DMS53 treated with DMSO at 0.1 percent for 48 hours (cell line): ENCODE measurements at regions not wholly inside any gene's neighbourhood (a gene's known extent, or its start where the extent isn't known, plus 50 kb on each side); places are given as distances from the start of the nearest gene placed in this dataset.

Experiments
- DNase-seq: peaks from one replicate; lab custom pipeline; 2025; ENCODE audit not compliant: unreplicated experiment; lab: John Stamatoyannopoulos, UW

DNA sequence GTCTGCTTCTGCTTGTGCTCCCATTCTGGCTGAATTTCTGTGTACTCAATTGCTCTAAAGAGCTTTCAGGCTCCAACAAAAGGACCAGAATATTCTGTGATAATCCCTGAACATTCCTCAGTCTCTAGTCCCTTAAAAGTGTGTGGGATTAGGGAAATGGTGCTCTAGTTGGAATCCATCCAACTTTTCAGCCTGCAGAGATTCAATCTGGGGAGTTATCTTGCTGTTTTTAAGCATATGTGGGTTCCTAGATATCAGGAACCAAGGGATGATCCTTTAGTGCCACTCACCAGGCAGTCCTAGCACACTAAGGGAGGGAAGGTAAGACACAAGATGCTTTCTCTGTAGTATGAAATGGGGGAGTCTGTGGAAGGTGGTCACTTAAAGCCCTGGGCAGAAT is 140.3 kb upstream of the SLC1A4 start:
- DNase-seq, result no peak

DNA sequence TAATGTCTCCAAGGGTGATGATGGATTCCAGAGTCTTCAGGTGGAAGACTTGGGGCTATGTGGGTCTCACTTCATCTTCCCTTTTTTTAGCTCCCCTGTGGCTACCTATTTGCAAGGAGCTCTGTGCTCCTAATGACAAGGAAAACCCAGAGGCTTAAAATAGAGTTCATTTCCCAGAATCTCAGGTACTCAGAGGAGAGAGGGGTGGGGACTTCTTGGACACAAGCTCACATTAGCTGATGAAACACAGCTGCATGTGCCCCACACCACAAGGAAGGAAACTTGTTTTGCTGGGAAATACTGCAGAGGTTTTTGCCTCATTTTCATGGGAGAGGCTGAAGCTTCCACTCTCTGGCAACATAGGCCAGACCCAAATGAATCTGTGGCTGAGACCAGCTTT is 138.6 kb upstream of the SLC1A4 start:
- no peak for DNase-seq

DNA sequence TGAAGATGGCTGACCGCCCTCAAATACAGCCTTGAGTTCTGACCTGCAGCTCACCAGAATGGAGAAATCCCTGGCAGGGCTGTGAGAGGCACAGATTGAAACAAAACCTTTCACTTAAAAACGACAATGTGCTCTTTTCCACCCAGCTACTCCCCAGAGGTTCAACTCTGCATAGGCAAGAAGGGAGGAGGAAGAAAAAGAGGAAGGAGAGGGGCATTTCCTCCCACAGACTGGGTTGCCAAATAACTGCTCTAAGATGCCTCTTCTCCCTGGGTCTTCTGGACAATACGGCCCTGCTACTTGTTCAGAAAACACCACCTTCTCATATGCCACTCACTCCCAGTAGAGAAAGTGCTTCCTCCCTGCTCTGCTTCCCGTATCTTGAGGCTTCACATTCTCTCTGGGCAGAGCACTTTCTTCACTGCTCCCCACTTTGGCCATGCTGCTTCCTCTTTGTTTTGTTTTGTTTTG is 136.4 kb upstream of the SLC1A4 start:
- DNase-seq, result no peak

DNA sequence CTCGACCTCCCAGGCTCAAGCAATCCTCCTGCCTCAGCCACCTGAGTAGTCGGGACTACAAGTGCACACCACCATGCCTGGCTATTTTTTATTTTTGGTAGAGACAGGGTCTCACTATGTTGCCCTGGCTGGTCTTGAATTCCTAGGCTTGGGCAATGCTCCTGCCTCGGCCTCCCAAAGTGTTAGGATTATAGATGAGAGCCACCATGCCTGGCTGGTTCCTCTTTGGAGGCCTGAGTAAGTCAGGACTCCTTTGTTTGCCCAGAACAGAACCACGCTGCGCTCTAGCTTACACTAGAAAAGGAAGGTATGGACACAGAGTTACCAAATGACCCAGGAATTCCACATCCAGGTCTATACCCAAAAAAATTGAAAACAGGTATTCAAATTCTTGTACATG is 135.9 kb upstream of the SLC1A4 start:
- DNase-seq, result no peak

DNA sequence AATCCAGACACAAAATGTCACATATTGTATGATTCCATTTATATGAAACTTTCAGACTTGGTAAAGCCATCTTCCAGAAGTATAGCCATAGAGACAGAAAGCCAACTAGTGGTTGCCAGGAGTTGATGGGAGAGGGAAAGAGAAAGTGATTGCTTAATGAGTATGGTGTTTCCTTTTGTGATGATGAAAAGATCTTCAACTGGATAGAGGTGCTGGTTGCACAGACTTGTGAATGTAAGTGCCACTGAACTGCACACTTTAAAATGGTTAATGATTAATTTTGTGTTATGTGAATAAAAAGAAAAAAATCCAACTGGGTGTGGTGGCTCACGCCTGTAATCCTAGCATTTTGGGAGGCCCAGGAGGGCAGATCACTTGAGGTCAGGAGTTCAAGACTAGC is 135.3 kb upstream of the SLC1A4 start:
- peak; percentile 22 for DNase-seq

DNA sequence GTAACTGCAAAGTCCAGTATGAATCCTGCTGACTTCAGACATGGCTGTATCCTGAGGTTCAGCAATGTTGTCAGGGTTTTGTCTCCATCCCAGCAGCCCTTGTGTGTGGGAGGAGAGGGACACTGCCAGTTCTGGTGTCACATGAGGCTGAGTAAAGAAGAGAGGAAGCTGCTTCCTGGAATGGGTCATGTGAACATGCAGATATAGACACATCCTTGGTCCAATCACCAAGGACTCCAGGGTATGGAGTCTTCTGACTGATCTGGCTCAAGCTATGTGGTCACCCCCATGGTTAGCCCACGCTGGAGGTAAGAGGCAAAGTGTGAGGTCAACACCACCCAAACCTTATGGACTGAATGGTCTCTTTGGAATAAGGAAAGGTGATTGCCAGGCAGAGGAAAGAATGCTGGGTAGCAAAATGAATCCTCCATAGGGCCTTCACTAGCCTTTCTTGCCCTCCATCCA is 134.4 kb upstream of the SLC1A4 start:
- no peak for DNase-seq

DNA sequence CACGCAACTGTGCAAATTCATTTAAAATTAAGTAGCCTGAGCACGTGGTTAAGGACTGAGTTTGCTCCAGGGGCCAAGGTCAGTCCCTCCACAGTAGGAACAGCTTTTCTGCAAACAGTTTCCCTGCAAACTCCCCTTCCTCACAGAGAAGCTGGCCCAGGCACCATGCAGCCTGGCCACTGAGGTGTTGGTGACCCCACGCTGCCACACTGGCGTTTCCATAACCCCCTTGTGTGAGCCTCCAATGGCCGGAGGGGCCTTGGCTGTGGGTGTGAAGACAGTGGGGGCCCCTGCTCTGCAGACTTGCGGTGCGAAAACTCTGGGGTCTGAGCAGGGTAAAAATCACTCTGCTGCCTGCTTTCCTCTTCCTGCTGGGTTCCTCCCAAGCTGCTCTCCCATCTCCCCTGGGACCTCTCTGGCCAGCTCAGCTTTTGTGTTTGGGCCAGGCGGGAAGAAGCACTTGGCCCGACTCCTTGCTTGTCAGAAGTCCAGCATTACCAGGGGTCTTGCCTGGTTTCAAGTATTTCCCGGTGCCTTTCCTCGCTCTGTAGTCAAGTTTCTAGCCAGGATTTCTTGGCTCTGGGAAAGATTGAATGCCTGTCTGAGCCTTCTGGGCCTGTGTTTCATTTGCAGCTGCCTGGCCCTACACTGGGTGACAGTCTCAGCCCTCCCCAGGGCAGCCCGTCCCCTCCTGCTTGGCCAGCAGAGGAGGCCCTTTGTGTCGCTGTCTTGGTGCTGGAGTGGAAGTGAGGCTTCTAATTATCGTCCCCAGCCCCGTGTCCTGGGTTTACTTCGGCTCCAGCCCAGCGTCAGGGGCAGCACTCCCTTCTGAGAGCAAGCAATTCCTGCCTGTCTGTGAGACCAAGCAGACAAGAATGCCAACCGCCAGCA is 131.4 kb upstream of the SLC1A4 start:
- no peak for DNase-seq

DNA sequence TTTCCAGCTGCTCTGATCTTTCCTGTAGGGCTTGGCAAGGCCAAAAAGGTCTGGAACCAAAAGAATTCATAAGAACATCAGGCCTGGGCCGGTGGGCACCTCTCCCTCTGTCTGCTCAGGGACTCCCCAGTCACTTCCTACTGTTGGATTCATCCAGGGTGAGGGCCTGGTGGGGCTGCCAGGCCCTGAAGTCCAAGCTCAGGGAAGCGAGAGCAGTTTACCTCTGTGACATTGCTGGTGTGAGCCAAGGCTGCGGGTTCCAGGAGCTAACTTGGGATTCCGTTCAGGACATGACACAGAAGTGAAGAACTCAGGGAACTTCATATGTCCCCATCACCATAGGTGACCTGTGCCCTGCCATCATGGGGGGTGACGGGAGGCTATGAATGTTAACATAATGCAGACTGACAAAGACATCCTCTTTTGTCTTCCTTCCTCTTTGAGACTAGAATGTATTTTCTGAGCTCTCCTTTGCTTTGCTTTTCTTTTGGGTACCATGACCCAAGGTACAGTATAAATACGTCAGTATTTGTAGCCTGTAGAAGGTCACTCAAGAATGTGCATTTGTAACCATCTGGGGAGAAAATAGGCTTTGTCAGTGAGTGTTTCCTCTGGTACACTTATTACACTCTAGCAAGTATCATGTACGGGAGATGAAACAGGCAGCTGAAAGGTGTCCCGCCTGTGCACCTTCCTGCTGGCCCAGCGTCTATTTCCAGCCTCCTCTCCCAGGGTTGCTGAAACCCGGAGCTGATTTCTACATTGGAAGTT is 130.5 kb upstream of the SLC1A4 start:
- no peak for DNase-seq

DNA sequence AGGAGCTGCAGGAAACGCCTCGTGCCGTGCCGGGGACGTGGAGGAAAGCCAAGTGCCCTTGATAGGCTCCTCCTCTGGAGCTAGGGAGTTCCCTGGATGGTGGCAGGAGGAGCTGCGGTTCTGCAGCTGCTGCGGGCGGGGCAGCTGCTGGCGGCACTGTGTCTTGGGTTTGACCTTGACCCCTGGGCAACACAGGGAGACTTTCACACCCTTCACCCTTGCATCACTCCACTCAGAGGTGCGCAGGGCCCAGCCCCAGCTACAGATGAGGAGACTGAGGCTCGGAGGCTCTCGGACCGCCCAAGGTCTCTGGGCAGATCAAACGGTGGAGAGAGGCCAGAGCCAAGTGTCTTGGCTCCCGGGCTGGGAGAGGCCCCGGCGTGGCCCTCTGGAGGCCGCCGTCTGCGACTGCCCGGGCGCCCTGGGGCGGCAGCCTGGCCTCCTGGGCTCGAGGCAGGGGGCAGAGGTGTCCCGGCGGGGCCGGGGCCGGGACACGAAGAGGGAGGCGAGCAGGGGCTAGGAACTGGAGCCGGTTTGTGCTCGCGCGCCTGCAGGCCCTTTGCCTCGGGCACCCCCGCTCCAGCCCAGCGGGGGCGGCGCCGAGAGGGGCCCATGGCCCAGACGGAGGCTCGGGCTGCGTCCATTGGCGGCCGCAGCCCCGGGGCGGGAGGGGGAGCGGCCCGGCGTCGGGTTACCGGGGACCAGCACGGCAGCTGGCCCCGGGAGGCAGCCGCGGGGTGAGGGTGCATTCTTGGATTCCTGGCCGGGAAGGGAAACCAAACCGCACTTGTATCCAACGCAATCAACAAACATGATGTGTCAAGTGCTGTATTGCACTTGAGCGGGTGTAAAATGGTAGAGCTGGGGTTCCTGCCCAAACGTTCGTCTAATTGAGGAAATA is 129.6 kb upstream of the SLC1A4 start:
- peak; percentile 84 for DNase-seq

DNA sequence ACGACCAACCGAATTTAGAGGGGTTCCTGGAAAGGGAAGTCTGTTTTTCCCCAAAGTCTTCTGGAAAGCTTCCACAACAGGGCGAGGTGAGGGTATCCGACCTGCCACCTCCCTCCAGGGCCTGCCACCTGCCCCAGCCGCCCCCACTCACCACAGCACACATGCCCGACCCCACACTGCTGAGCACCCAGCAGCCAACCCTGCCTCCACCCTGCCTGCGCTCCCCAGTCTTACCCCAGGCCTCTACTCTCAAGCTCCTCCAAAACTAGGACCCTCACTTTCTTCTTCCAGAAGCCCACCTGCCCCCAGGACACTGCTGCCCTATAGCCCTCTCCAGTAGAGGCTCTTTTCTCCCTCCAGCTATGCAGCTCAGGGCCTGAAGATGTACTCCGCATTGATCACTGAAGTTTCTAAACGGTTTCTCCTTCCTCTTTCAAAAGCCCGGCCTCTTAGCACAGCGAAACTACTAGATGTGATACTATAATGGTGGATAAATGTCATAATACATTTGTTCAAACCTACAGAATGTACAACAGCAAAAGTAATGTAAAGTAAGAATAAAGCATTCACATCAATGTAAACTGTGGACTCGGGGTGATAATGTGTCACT is 128.8 kb upstream of the SLC1A4 start:
- DNase-seq, result no peak

DNA sequence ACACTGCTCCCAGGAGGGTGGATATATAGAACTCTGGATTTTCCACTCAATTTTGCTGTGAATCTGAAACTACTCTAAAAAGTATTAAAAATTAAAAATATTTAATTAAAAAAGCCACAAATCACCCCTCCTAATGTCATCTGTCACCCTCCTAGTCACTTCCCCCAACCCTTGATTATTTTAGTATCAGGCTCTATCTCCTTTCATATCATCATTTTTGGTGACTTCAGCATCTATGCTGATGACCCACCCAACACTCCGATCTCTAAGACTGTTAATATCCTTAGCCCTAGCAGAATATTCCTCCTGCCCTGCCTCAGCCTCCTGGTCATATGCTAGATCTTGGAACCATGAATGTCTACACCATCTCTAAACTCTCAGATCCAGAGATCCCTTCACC is 128.3 kb upstream of the SLC1A4 start:
- DNase-seq, result no peak

DNA sequence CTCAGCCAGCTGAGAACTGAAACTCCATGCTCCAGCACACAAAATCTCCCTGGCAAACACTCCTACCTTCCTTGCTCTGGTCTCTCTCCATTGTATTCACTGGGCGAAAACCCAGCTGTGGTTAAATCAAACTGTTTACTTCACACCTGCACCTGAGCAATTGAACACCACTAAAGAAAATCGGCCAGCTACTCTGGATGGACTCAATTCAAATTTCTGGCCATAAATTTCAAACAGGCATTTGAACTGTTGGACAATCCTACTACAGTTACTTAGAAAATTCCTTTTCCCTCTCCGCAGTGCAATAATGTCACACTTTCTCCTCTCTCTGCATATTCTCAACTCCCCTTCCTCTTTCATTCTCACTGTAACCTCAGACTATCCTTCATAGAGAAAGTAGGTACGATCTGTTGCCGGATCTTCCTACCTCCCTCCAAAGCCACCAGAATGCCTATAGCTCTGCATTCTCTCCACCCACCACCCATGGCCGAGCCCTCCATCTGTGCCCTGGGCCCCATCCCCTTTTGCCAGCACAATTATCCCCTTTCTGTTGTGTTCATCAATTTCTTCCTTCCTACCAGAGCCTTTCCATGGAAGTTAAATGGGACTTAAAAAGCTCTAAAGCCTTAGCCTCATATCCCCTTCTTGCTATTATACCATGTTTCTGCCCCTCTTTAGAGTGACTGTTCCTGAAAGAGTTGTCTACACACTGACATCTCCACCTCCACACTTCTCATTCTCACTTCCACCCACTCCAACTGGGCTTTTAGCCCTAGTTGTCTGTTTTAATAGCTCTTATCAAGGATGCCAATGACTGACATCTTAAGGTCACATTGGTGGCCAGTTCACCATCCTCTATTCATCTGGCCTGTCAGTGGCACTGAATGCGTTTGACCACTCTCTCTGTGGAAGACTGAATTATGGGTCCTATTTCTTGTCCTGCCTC is 127.5 kb upstream of the SLC1A4 start:
- no peak for DNase-seq

DNA sequence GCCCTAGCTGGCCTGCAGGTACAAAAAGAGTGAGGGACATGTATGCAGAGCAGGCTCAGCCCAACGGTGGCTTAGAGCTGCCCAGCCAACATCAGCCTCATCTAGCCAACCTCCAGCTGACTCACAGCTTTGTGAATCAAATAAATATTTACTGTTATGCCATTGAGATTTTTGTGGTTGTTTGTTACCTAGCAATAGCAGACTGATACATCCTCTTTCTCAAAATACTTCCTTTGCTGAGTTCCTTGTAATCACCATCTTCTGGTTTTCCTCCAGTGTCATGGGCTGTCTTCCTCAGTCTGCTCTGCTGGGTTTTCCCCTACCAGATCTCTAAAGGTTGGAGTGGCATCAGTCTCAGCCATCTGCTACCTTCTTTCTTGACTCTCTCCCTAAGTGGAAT is 126.6 kb upstream of the SLC1A4 start:
- DNase-seq, result no peak

DNA sequence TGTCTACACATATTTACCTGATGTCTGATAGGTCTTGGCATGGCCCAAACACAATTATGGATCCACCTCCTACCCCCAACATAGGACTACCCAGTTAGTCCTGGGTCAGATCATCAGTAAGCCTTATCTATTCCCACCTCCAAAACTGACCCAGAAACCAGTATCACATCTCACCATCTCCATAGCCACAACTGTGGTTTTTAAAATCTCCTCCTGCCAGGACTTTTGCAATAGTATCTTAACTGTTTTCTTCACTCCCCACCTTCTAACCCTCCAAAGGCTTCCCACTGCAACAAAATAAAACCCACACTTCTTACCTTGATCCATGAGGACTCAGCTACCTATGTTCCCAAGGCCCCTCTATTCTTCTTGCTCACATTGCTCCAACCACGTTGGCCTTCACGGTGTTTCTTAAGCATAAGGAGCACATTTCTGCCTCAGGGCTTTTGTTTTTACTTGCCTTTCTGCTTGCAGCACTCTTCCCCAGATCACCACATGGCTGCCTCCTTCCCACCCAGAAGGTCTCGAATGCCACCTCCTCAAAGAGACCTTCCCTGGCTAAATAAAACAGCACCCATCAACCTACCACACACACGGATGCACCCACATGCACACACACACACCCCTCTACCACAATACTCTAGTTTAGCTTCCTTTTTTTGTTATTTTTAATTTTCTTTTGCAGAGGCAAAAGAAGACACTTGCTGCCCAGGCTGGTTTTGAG is 125.9 kb upstream of the SLC1A4 start:
- no peak for DNase-seq

DNA sequence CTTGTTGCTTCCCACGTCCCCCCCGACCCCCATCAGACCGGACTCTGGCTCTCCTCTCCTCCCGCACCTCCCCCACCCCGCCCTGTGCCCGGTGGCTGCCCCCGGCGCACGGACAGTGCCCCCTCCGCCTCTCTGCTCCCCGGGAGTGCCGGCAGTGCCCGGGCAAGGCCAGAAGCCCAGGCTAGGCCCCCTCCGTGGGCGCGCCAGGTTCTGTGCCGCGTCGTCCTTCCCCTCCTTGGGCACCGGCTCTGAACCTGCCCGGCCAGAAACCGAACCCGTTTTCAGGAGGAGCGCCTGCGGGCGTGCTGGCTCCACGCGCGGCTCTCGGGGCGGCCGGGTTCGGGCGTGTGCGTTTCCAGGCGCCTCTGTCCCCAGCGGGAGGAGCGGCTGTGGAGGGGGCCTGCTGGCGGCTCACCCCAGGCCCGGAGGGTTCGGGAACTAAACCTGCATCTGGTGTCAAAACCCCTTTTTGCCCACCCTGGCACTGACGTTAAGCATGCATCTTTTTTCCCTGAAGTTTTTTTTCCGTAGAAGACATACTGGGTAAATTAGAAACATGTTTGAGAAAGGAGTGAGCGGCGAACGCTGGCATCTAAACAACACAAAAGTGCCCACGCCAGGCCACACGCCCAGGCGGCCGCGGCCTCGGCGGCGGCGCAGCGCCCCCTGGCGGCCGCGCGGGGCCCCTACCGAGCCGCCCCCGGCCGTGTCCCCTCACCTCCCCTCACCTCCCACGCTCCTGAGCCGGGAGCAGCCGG is 123.9 kb upstream of the SLC1A4 start:
- peak; percentile 27 for DNase-seq

DNA sequence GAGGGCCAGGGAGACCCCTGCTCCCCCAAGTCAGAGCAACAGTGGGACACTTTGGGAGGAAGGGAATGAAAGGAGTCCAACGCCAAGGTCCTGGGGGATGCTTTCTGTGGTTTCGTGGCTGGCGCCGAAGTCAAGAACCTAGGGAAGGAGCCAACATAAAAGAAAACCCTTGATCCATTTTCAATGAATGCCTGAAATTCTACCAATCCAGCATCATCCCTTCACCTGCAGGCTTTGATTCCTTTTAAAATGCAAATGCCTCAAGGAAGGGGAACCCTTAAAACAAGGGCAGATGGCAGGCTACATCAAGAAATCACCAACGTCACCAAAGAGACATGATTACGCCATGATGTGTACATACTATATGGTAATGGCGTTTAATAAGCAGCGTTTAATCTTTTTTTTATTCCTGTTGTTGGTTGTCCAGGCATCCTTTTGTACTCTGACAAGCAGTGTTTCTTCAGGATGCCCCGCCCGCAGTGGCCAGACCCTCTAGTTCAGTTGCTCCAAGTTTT is 123.3 kb upstream of the SLC1A4 start:
- no peak for DNase-seq

DNA sequence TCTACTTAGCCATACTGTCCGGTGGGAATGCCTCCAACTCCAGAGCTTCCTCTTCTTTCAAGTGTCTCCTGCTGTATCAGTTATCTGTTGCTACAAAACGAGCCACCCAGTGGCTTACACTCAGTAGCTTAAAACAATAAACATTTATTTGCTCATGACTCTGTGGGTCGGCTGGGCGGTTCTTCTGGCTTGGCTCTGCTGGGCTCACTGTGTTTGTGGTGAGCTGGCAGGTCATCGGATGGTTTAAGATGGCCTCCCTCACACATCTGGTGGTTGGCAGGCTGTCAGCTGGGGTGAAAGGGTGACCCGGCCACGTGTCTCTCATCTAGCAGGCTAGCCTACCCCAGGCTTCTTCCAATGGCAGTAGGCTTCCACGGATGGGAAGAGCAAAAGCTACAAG is 122.4 kb upstream of the SLC1A4 start:
- DNase-seq, result no peak
